Natural killer cell (primary cell): ENCODE measurements at regions not wholly inside any gene's neighbourhood (a gene's known extent, or its start where the extent isn't known, plus 50 kb on each side); places are given as distances from the start of the nearest gene placed in this dataset.
A peak's percentile ranks its signal among the peaks of the same experiment; 100 is the strongest.
"Not testable (repeated sequence)": the region's sequence is repeated elsewhere in the genome, so short reads cannot be mapped to it uniquely, and the experiment has no call there.

Experiments
- ATAC-seq, 3 donors: fragments of 150-1000 bp in 2 of 3; fragments of 200-7000 bp in 1 of 3; cut with Tn5 transposase; 1 replicate in 1 of 3; 2 replicates in 2 of 3; pipeline ENCODE4 v1.10.0; 2021; ENCODE audit warnings: mild to moderate bottlenecking in 2 of 3, moderate library complexity in 2 of 3
- DNase-seq, 2 donors: peaks; one replicate each; pipeline versions ENCODE4 v3.0.0 to v3.0.0-alpha.2; 2013 to 2021; ENCODE audit warnings: mixed read lengths in 1 of 2
- H3K27ac ChIP-seq: one replicate; pipeline ENCODE4 v1.5.1; 2013; ENCODE audit warnings: mild to moderate bottlenecking, low read length
- H3K27me3 ChIP-seq: one replicate; pipeline ENCODE4 v1.6.1; 2013; ENCODE audit warnings: low read length; ENCODE audit not compliant: control insufficient read depth, insufficient read depth
- H3K36me3 ChIP-seq: one replicate; pipeline ENCODE4 v1.6.1; 2013; ENCODE audit warnings: low read length; ENCODE audit not compliant: control insufficient read depth, insufficient read depth
- H3K4me1 ChIP-seq: one replicate; pipeline ENCODE4 v1.6.1; 2013; ENCODE audit warnings: low read length; ENCODE audit not compliant: control insufficient read depth, insufficient read depth
- H3K4me3 ChIP-seq: one replicate; pipeline ENCODE4 v1.5.1; 2013; ENCODE audit warnings: low read length
- H3K9me3 ChIP-seq: one replicate; pipeline ENCODE4 v1.6.1; 2013; ENCODE audit warnings: low read length; ENCODE audit not compliant: control insufficient read depth, insufficient read depth
- H3K27ac Mint-ChIP-seq, 2 donors: one replicate each; pipeline ENCODE4 v1.8.0; 2022; ENCODE audit warnings: mild to moderate bottlenecking in 2 of 2, mixed read lengths in 2 of 2, moderate library complexity in 1 of 2
- H3K27me3 Mint-ChIP-seq, 2 donors: one replicate each; pipeline ENCODE4 v1.8.0; 2022; ENCODE audit warnings: low read depth in 2 of 2, mixed read lengths in 2 of 2
- H3K36me3 Mint-ChIP-seq: one replicate; pipeline ENCODE4 v1.8.0; 2022; ENCODE audit warnings: mixed read lengths
- H3K4me1 Mint-ChIP-seq, 2 donors: one replicate each; pipeline ENCODE4 v1.8.0; 2022; ENCODE audit warnings: mixed read lengths in 2 of 2
- H3K4me3 Mint-ChIP-seq: one replicate; pipeline ENCODE4 v1.8.0; 2022; ENCODE audit warnings: mild to moderate bottlenecking, moderate library complexity, mixed read lengths
- H3K9me3 Mint-ChIP-seq, 2 donors: one replicate each; pipeline ENCODE4 v1.8.0; 2022; ENCODE audit warnings: mixed read lengths in 2 of 2
- WGBS: methylation state at CpG from one replicate; pipeline ENCODE4 v1.1.7; 2013; ENCODE audit warnings: missing lambda C conversion rate; ENCODE audit not compliant: insufficient coverage; 5-methylcytosine and 5-hydroxymethylcytosine counted together
- intact Hi-C: fragments of 100-400 bp; cut with micrococcal nuclease; formaldehyde crosslinking; loops from one replicate; pipeline ENCODE4 v1.14.2; 2022
- TF ChIP-seq, protein P1 (sequence below): fragments of 200-600 bp; IDR thresholded peaks from one replicate; pipeline ENCODE4 v1.8.0; 2022; ENCODE audit warnings: antibody characterized with exemption

DNA sequence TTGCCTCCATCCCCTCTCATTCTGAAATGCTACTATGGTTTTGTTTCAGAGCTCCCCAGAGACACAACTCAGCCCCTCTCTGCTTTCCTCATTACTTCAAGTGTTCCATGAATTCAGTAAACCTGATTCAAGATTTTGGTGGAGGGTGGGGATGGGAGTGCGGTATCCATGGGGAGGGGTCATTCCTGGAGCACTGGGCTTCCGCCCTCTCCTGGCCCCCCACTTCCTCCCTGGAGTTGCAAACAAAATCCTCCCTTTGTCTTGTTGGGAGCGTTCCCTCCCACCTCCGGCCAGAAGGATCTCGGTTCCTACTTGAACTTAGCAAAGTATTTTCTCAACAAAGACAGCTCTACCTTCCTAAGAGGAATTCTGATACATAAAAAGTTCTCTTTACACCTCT, 71.8 kb upstream of the LTA4H start:
- Histone ChIP-seq H3K27me3 (peaks cover 2% of the 10 kb centered on the region), H3K9me3 (no peaks in the 10 kb centered on the region), H3K4me1 (peaks cover 15% of the 10 kb centered on the region), H3K27ac (no peak overlapping the region), H3K36me3 (no peaks in the 10 kb centered on the region), H3K4me3 (no peak overlapping the region)
- 95% methylated on average over 4 of the region's 5 CpGs for WGBS
- no peak for DNase-seq
- H3K4me3 Mint-ChIP-seq, result no peak overlapping the region
- H3K27me3 Mint-ChIP-seq, result peaks cover 3 to 6% of the 10 kb centered on the region in 2 donors
- TF ChIP-seq, protein P1, sequence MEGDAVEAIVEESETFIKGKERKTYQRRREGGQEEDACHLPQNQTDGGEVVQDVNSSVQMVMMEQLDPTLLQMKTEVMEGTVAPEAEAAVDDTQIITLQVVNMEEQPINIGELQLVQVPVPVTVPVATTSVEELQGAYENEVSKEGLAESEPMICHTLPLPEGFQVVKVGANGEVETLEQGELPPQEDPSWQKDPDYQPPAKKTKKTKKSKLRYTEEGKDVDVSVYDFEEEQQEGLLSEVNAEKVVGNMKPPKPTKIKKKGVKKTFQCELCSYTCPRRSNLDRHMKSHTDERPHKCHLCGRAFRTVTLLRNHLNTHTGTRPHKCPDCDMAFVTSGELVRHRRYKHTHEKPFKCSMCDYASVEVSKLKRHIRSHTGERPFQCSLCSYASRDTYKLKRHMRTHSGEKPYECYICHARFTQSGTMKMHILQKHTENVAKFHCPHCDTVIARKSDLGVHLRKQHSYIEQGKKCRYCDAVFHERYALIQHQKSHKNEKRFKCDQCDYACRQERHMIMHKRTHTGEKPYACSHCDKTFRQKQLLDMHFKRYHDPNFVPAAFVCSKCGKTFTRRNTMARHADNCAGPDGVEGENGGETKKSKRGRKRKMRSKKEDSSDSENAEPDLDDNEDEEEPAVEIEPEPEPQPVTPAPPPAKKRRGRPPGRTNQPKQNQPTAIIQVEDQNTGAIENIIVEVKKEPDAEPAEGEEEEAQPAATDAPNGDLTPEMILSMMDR, result no peak
- H3K27ac Mint-ChIP-seq, result no peak overlapping the region
- intact Hi-C loops, result no loop called here
- no peaks in the 10 kb centered on the region for H3K9me3 Mint-ChIP-seq
- ATAC-seq, result no peak
- H3K4me1 Mint-ChIP-seq, result peaks cover 16 to 18% of the 10 kb centered on the region in 2 donors
- no peaks in the 10 kb centered on the region for H3K36me3 Mint-ChIP-seq

DNA sequence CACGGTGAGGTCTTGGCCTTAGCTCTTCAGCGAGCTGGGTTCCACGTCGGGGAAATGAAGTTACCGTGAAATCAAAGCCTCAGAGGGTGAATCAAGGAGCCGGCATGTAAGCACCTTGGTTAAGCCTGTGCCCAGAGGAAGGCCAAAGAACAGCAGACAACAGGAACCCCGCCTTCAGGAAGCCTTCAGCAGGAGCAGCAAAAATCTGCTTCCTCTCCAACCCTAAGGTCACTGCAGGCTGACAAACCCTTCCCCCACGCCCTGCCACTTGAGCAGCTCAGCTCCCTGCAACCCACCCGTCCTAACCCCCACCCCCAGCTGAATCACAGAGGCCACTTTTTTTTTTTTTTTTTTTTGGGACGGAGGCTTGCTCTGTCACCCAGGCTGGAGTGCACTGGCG, 72.9 kb upstream of the LTA4H start:
- no peak overlapping the region for H3K4me3 ChIP-seq
- Mint-ChIP-seq H3K27ac (no peak overlapping the region), H3K36me3 (no peaks in the 10 kb centered on the region), H3K4me1 (peaks cover 16 to 18% of the 10 kb centered on the region in 2 donors), H3K27me3 (peaks cover 7 to 14% of the 10 kb centered on the region in 2 donors), H3K4me3 (peak overlapping the region; percentile 72), H3K9me3 (no peaks in the 10 kb centered on the region)
- intact Hi-C loops, result no loop called here
- peak in 1 of 2 donors; percentile 55 for DNase-seq
- peaks cover 2% of the 10 kb centered on the region for H3K27me3 ChIP-seq
- no peaks in the 10 kb centered on the region for H3K36me3 ChIP-seq
- peak in 1 of 3 donors; percentile 50 for ATAC-seq
- H3K4me1 ChIP-seq, result peaks cover 15% of the 10 kb centered on the region
- peak overlapping the region; percentile 34 for H3K27ac ChIP-seq
- 14% methylated on average over 11 of the region's 11 CpGs for WGBS
- H3K9me3 ChIP-seq, result no peaks in the 10 kb centered on the region
- TF ChIP-seq, protein P1, result no peak

DNA sequence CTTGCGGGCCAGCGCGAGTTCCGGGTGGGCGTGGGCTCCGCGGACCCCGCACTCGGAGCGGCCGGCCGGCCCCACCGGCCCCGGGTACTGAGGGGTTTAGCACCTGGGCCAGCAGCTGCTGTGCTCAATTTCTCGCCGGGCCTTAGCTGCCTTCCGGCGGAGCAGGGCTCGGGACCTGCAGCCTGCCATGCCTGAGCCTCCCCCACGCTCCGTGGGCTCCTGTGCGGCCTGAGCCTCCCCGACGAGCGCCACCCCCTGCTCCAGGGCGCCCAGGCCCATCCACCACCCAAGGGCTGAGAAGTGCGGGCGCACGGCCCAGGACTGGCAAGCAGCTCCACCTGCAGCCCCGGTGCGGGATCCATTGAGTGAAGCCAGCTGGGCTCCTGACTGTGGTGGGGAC, 73.6 kb upstream of the LTA4H start:
- intact Hi-C loops, H3K36me3 ChIP-seq, H3K27ac Mint-ChIP-seq, H3K27me3 ChIP-seq, H3K4me3 Mint-ChIP-seq, H3K9me3 Mint-ChIP-seq, H3K9me3 ChIP-seq, ATAC-seq, H3K4me3 ChIP-seq, H3K27ac ChIP-seq, H3K36me3 Mint-ChIP-seq, DNase-seq: not testable (repeated sequence)
- 95% methylated on average over 31 of the region's 31 CpGs for WGBS
- peaks cover 11 to 14% of the 10 kb centered on the region in 2 donors for H3K27me3 Mint-ChIP-seq
- H3K4me1 ChIP-seq, result peaks cover 15% of the 10 kb centered on the region
- H3K4me1 Mint-ChIP-seq, result peaks cover 16 to 18% of the 10 kb centered on the region in 2 donors

DNA sequence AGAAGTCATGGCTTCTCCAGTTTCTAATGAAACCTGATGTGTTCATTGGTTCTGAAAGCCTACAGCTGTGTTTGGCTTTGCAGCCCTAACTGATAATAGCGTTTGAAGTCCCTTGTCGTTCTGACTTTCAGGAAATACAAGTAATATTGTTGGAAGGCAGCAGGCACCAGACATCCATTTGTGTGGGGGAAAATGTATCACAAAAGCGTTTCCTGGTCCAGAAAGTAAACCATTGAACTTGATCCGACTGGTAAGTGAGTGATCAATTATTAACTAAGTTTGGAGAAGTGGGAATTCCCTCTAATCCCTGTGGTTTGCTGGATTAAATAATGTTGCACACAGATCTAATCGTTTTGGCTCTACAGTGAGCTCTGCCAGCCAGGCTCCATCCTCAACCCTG, 77.3 kb upstream of the LTA4H start:
- DNase-seq (no peak), ATAC-seq (no peak)
- H3K9me3 Mint-ChIP-seq, result no peaks in the 10 kb centered on the region
- intact Hi-C loops, result no loop called here
- 88% methylated on average over 5 of the region's 5 CpGs for WGBS
- H3K27ac ChIP-seq, result no peak overlapping the region
- H3K27ac Mint-ChIP-seq, result no peak overlapping the region
- peaks cover 12 to 14% of the 10 kb centered on the region in 2 donors for H3K27me3 Mint-ChIP-seq
- H3K4me3 ChIP-seq, result no peak overlapping the region
- peaks cover 12 to 15% of the 10 kb centered on the region in 2 donors for H3K4me1 Mint-ChIP-seq
- no peak overlapping the region for H3K4me3 Mint-ChIP-seq
- H3K4me1 ChIP-seq, result peaks cover 15% of the 10 kb centered on the region
- H3K9me3 ChIP-seq, result no peaks in the 10 kb centered on the region
- H3K36me3 Mint-ChIP-seq, result no peaks in the 10 kb centered on the region
- peaks cover 2% of the 10 kb centered on the region for H3K27me3 ChIP-seq
- H3K36me3 ChIP-seq, result no peaks in the 10 kb centered on the region
- TF ChIP-seq, protein P1, result no peak
